ENCODE measurements at regions not wholly inside any gene's neighbourhood (a gene's known extent, or its start where the extent isn't known, plus 50 kb on each side); places are given as distances from the start of the nearest gene placed in this dataset.

GRCh38 chr4:127209580-127210095 lies 423.1 kb upstream of the INTU start:
- TF ChIP-seq ATF3 (IDR thresholded peaks at IDR 0.05) (no peak), YY1 (IDR thresholded peaks at IDR 0.05) (no peak), SP1 (IDR thresholded peaks at IDR 0.05) (no peak), CTCF (IDR thresholded peaks at IDR 0.05; ENCODE audit: low read depth, low read length, missing input control) (no peak), TAF1 (conservative IDR thresholded peaks at IDR 0.05) (no peak), ZBTB33 (IDR thresholded peaks at IDR 0.05) (no peak), REST (IDR thresholded peaks at IDR 0.05) (no peak), GABPA (IDR thresholded peaks at IDR 0.05 in 1 of 2, conservative IDR thresholded peaks at IDR 0.05 in 1 of 2) (no peak), MAX (IDR thresholded peaks at IDR 0.05) (no peak), HNF4G (IDR thresholded peaks at IDR 0.05) (no peak), HNF4A (conservative IDR thresholded peaks at IDR 0.05) (no peak), RAD21 (IDR thresholded peaks at IDR 0.05) (no peak), EGR1 (IDR thresholded peaks at IDR 0.05; ENCODE audit: low read depth in 2 of 2) (no peak), RXRA (IDR thresholded peaks at IDR 0.05) (no peak)
